Liver (tissue), 8 donors: ENCODE measurements at regions not wholly inside any gene's neighbourhood (a gene's known extent, or its start where the extent isn't known, plus 50 kb on each side); places are given as distances from the start of the nearest gene placed in this dataset.

Experiments used
- DNase-seq: peaks from one replicate; pipeline ENCODE4 v3.0.0-alpha.2; 2017; ENCODE audit warnings: low spot score
- H3K27ac ChIP-seq, 2 donors: one replicate each; pipeline ENCODE4 v1.7.0; 2013; ENCODE audit warnings: inconsistent platforms in 2 of 2, low read length in 2 of 2, control low read depth in 1 of 2, low read depth in 1 of 2, mild to moderate bottlenecking in 1 of 2
- H3K27me3 ChIP-seq, 4 donors: one replicate each; pipeline versions ENCODE4 v1.6.1 to v1.7.0; 2013; ENCODE audit warnings: low read length in 3 of 4, inconsistent platforms in 1 of 4, mild to moderate bottlenecking in 1 of 4, moderate library complexity in 1 of 4; ENCODE audit not compliant: control insufficient read depth in 4 of 4, insufficient read depth in 4 of 4
- H3K36me3 ChIP-seq, 4 donors: one replicate each; pipeline versions ENCODE4 v1.6.1 to v1.7.0; 2013; ENCODE audit warnings: low read length in 3 of 4, mild to moderate bottlenecking in 3 of 4, low read depth in 1 of 4, moderate library complexity in 1 of 4; ENCODE audit not compliant: control insufficient read depth in 4 of 4, insufficient read depth in 3 of 4
- H3K4me1 ChIP-seq, 4 donors: one replicate each; pipeline versions ENCODE4 v1.6.1 to v1.7.0; 2013; ENCODE audit warnings: low read length in 3 of 4, mild to moderate bottlenecking in 3 of 4, moderate library complexity in 1 of 4; ENCODE audit not compliant: control insufficient read depth in 4 of 4, insufficient read depth in 4 of 4
- H3K4me3 ChIP-seq, 3 donors: one replicate each; pipeline versions ENCODE4 v1.6.1 to v1.7.0; 2013; ENCODE audit warnings: low read length in 3 of 3, control low read depth in 1 of 3, low read depth in 1 of 3, mild to moderate bottlenecking in 1 of 3
- H3K9ac ChIP-seq, 2 donors: one replicate each; pipeline ENCODE4 v1.7.0; 2013; ENCODE audit warnings: low read length in 2 of 2, mild to moderate bottlenecking in 2 of 2, moderate library complexity in 2 of 2, control low read depth in 1 of 2, low read depth in 1 of 2
- H3K9me3 ChIP-seq, 4 donors: one replicate each; pipeline versions ENCODE4 v1.6.1 to v1.7.0; 2013; ENCODE audit warnings: low read length in 3 of 4; ENCODE audit not compliant: control insufficient read depth in 4 of 4
- ATF3 ChIP-seq: IDR thresholded peaks from 2 replicates; pipeline ENCODE4 v1.6.1; 2016; ENCODE audit warnings: antibody characterized with exemption
- EGR1 ChIP-seq, 2 donors: IDR thresholded peaks; 2 replicates each; pipeline ENCODE4 v1.6.1; 2016 to 2018; ENCODE audit warnings: antibody characterized with exemption in 2 of 2, low read depth in 2 of 2
- FOXA1 ChIP-seq: IDR thresholded peaks from 2 replicates; pipeline ENCODE4 v1.6.1; 2016; ENCODE audit warnings: antibody characterized with exemption
- FOXA2 ChIP-seq: IDR thresholded peaks from 2 replicates; pipeline ENCODE4 v1.6.1; 2016; ENCODE audit warnings: antibody characterized with exemption
- GABPA ChIP-seq, 2 donors: IDR thresholded peaks in 1 of 2; conservative IDR thresholded peaks in 1 of 2; 2 replicates each; pipeline ENCODE4 v1.6.1; 2016; ENCODE audit warnings: antibody characterized with exemption in 2 of 2, mild to moderate bottlenecking in 1 of 2, moderate library complexity in 1 of 2
- HNF4A ChIP-seq, 2 donors: conservative IDR thresholded peaks; 2 replicates each; pipeline ENCODE4 v1.6.1; 2016; ENCODE audit warnings: antibody characterized with exemption in 2 of 2, mild to moderate bottlenecking in 2 of 2
- HNF4G ChIP-seq: IDR thresholded peaks from 2 replicates; pipeline ENCODE4 v1.6.1; 2016; ENCODE audit warnings: antibody characterized with exemption
- JUND ChIP-seq, 2 donors: IDR thresholded peaks; 2 replicates each; pipeline ENCODE4 v1.6.1; 2016; ENCODE audit warnings: antibody characterized with exemption in 2 of 2
- MAX ChIP-seq: IDR thresholded peaks from 2 replicates; pipeline ENCODE4 v1.6.1; 2016; ENCODE audit warnings: antibody characterized with exemption
- REST ChIP-seq: IDR thresholded peaks from 2 replicates; pipeline ENCODE4 v1.6.1; 2016; ENCODE audit warnings: antibody characterized with exemption, mild to moderate bottlenecking
- RXRA ChIP-seq, 2 donors: IDR thresholded peaks; 2 replicates each; pipeline ENCODE4 v1.6.1; 2017 to 2018; ENCODE audit warnings: antibody characterized with exemption in 2 of 2, mild to moderate bottlenecking in 1 of 2
- SP1 ChIP-seq: IDR thresholded peaks from 2 replicates; pipeline ENCODE4 v1.6.1; 2018; ENCODE audit warnings: antibody characterized with exemption, mild to moderate bottlenecking
- TAF1 ChIP-seq: conservative IDR thresholded peaks from 2 replicates; pipeline ENCODE4 v1.6.1; 2016; ENCODE audit warnings: antibody characterized with exemption, mild to moderate bottlenecking
- ZBTB33 ChIP-seq: IDR thresholded peaks from 2 replicates; pipeline ENCODE4 v1.6.1; 2016; ENCODE audit warnings: antibody characterized with exemption
- WGBS: extraction: QIAGEN DNeasy Blood & Tissue Kit; methylation state at CpG from one replicate; pipeline ENCODE4 v1.1.7; 2013; 5-methylcytosine and 5-hydroxymethylcytosine counted together
- TF ChIP-seq, protein P1 (sequence below): fragments of 150-350 bp; IDR thresholded peaks from 2 replicates; pipeline ENCODE4 v1.5.1; 2017; ENCODE audit warnings: improper control_type of control experiment, low read depth, low read length; ENCODE audit not compliant: missing input control
- donor health status: healthy.
- donor health status: healthy.
- donor health status: healthy.
- donor health status: healthy.
- donor health status: healthy.

DNA sequence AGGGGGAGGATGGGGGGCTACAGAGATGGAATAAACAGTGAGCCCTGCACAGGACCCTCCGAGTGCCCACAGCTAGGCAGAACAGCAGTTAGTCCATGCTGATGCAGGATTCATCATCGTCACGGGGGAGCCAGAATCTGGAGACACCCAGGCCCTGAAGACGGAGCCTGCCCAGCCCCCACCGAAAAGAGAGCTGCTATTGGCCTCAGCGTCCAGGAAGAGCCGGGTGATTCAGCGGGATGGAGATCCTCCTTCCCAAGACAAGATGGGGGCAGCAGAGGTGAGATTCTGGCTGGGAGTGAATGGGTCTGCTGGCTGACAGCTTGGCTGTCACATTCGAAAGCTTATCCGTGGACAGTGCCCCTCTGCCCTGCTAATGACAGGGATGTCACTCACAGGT lies 133.6 kb upstream of the CRHR1 start:
- H3K27me3 ChIP-seq, result peaks cover 0 to 9% (median 2%) of the 10 kb centered on the region in 4 donors
- H3K27ac ChIP-seq, result no peak overlapping the region
- whole genome bisulfite sequencing, result 54% methylated on average over 10 of the region's 10 CpGs
- no peak overlapping the region for H3K4me3 ChIP-seq
- no peak overlapping the region for H3K9ac ChIP-seq
- DNase-seq, result no peak
- peaks cover 0 to 2% (median 0%) of the 10 kb centered on the region in 4 donors for H3K4me1 ChIP-seq
- no peaks in the 10 kb centered on the region for H3K36me3 ChIP-seq
- no peaks in the 10 kb centered on the region for H3K9me3 ChIP-seq
- TF ChIP-seq ATF3 (no peak), FOXA1 (no peak), MAX (no peak), ZBTB33 (no peak), RXRA (IDR thresholded peaks at IDR 0.05) (no peak), REST (no peak), EGR1 (IDR thresholded peaks at IDR 0.05; ENCODE audit: low read depth in 2 of 2) (no peak), GABPA (IDR thresholded peaks at IDR 0.05 in 1 of 2, conservative IDR thresholded peaks at IDR 0.05 in 1 of 2) (no peak), HNF4G (no peak), FOXA2 (no peak), SP1 (no peak)
- TF ChIP-seq, protein P1, sequence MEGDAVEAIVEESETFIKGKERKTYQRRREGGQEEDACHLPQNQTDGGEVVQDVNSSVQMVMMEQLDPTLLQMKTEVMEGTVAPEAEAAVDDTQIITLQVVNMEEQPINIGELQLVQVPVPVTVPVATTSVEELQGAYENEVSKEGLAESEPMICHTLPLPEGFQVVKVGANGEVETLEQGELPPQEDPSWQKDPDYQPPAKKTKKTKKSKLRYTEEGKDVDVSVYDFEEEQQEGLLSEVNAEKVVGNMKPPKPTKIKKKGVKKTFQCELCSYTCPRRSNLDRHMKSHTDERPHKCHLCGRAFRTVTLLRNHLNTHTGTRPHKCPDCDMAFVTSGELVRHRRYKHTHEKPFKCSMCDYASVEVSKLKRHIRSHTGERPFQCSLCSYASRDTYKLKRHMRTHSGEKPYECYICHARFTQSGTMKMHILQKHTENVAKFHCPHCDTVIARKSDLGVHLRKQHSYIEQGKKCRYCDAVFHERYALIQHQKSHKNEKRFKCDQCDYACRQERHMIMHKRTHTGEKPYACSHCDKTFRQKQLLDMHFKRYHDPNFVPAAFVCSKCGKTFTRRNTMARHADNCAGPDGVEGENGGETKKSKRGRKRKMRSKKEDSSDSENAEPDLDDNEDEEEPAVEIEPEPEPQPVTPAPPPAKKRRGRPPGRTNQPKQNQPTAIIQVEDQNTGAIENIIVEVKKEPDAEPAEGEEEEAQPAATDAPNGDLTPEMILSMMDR, result no peak

DNA sequence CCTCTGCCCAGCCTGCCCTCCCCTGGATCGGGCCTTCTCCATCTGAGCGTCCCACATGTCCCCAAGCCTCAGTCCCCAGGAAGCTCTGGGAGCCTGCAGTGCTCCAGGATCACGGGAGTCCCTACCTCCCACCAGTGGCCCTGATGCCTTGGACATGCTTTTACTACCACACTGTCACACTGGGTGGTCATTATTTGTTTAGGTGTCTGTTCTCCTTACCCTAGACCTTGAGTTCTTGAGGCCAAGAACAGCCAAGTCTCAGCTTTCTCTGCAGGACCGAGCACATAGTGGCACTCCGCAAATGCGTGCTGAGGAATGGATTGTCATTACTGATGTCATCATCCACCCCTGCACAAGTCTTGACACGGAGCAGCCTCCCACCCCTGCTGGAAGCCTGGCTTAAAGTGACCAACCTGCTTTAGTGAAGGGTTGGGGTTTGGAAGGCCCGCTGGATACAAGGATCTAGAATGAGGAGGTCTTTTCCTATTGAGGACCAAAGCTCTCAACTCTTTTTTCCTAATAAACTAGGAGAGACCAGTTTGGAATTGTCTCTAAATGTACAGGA lies 132.9 kb upstream of the CRHR1 start:
- H3K27ac ChIP-seq, result no peak overlapping the region
- DNase-seq, result no peak
- WGBS, result 76% methylated on average over 8 of the region's 8 CpGs
- no peaks in the 10 kb centered on the region for H3K36me3 ChIP-seq
- no peaks in the 10 kb centered on the region for H3K9me3 ChIP-seq
- no peak for TF ChIP-seq ATF3
- no peak for TF ChIP-seq HNF4A (conservative IDR thresholded peaks at IDR 0.05)
- TF ChIP-seq JUND (IDR thresholded peaks at IDR 0.05), result no peak
- TF ChIP-seq TAF1, result no peak
- peaks cover 0 to 2% (median 0%) of the 10 kb centered on the region in 4 donors for H3K4me1 ChIP-seq
- no peak overlapping the region for H3K4me3 ChIP-seq
- no peak overlapping the region for H3K9ac ChIP-seq
- H3K27me3 ChIP-seq, result peaks cover 0 to 7% (median under 1%) of the 10 kb centered on the region in 4 donors
